HG03354 (cell line): ENCODE measurements at regions not wholly inside any gene's neighbourhood (a gene's known extent, or its start where the extent isn't known, plus 50 kb on each side); places are given as distances from the start of the nearest gene placed in this dataset.
"Not testable (repeated sequence)": the region's sequence is repeated elsewhere in the genome, so short reads cannot be mapped to it uniquely, and the experiment has no call there.

Experiments used
- ATAC-seq: cut with Tn5 transposase; IDR thresholded peaks from one replicate; pipeline ENCODE4 v1.9.1; 2021; ENCODE audit warnings: mild to moderate bottlenecking; ENCODE audit not compliant: unreplicated experiment, poor library complexity, severe bottlenecking

GRCh38 chr5:177875013-177875899 is 92.6 kb upstream of the FAM153A start:
- ATAC-seq, result peak; percentile 92

- not testable (repeated sequence) for ATAC-seq
Measured at GRCh38 chr5:177863822-177864446, 81.2 kb upstream of the FAM153A start.

GRCh38 chr5:177857642-177858200 is 75.0 kb upstream of the FAM153A start:
- not testable (repeated sequence) for ATAC-seq

GRCh38 chr5:177856474-177856873 is 73.8 kb upstream of the FAM153A start:
- ATAC-seq, result not testable (repeated sequence)

- not testable (repeated sequence) for ATAC-seq
Measured at GRCh38 chr5:177847914-177848313, 65.2 kb upstream of the FAM153A start.

- ATAC-seq, result not testable (repeated sequence)
Measured at GRCh38 chr5:177846598-177846997, 63.9 kb upstream of the FAM153A start.

GRCh38 chr5:177845906-177846305 is 63.2 kb upstream of the FAM153A start:
- ATAC-seq, result not testable (repeated sequence)

- ATAC-seq, result not testable (repeated sequence)
Measured at GRCh38 chr5:177836191-177836590, 53.5 kb upstream of the FAM153A start.
